ENCODE measurements at regions not wholly inside any gene's neighbourhood (a gene's known extent, or its start where the extent isn't known, plus 50 kb on each side); places are given as distances from the start of the nearest gene placed in this dataset.
A peak's percentile ranks its signal among the peaks of the same experiment; 100 is the strongest.
"Not testable (repeated sequence)": the region's sequence is repeated elsewhere in the genome, so short reads cannot be mapped to it uniquely, and the experiment has no call there.

GRCh38 chr7:53624356-53624755 lies 588.9 kb downstream of the POM121L12 start:
- peaks cover 2 to 43% (median 22%) of the 10 kb centered on the region in 8 donors for H3K9me3 Mint-ChIP-seq

GRCh38 chr7:53628775-53629174 lies 593.3 kb downstream of the POM121L12 start:
- Mint-ChIP-seq H3K4me3 (no peak overlapping the region), H3K9me3 (peaks cover 6 to 35% (median 15%) of the 10 kb centered on the region in 8 donors), H3K27ac (no peak overlapping the region), H3K4me1 (no peaks in the 10 kb centered on the region), H3K27me3 (no peaks in the 10 kb centered on the region), H3K36me3 (peaks cover 0 to 5% of the 10 kb centered on the region in 2 donors)
- Histone ChIP-seq H3K4me3 (ENCODE audit: low read length in 2 of 2) (no peak overlapping the region), H3K4me1 (ENCODE audit: insufficient read depth, low read length) (no peaks in the 10 kb centered on the region), H3K36me3 (ENCODE audit: insufficient read depth, low read length) (no peaks in the 10 kb centered on the region), H3K27ac (ENCODE audit: low read depth, low read length) (no peak overlapping the region), H3K9me3 (ENCODE audit: control insufficient read depth in 1 of 2, low read length in 2 of 2) (peaks cover 0 to 3% of the 10 kb centered on the region in 2 donors), H3K27me3 (ENCODE audit: insufficient read depth, low read length) (no peaks in the 10 kb centered on the region)
- DNase-seq = no peak
- CTCF ChIA-PET (ENCODE audit: partially characterized antibody) = no interaction called here
- POLR2A ChIA-PET (ENCODE audit: partially characterized antibody) = no interaction called here
- intact Hi-C loops (cut with micrococcal nuclease) = no loop called here

More at GRCh38 chr7:53624356-53624755, 588.9 kb downstream of the POM121L12 start:
- Histone ChIP-seq H3K27me3 (ENCODE audit: insufficient read depth, low read length) (no peaks in the 10 kb centered on the region), H3K36me3 (ENCODE audit: insufficient read depth, low read length) (no peaks in the 10 kb centered on the region), H3K4me3 (ENCODE audit: low read length in 2 of 2) (no peak overlapping the region), H3K4me1 (ENCODE audit: insufficient read depth, low read length) (no peaks in the 10 kb centered on the region), H3K9me3 (ENCODE audit: control insufficient read depth in 1 of 2, low read length in 2 of 2) (peaks cover 0 to 3% of the 10 kb centered on the region in 2 donors), H3K27ac (ENCODE audit: low read depth, low read length) (no peak overlapping the region)
- no peak for DNase-seq
- Mint-ChIP-seq H3K27me3 (no peaks in the 10 kb centered on the region), H3K4me3 (no peak overlapping the region), H3K36me3 (no peaks in the 10 kb centered on the region), H3K27ac (no peak overlapping the region), H3K4me1 (no peaks in the 10 kb centered on the region)
- ChIA-PET CTCF (ENCODE audit: partially characterized antibody) (no interaction called here), POLR2A (ENCODE audit: partially characterized antibody) (no interaction called here)
- intact Hi-C loops (cut with micrococcal nuclease) = no loop called here

- H3K36me3 Mint-ChIP-seq; H3K4me3 Mint-ChIP-seq; CTCF ChIA-PET (ENCODE audit: partially characterized antibody); H3K27ac Mint-ChIP-seq; H3K4me1 Mint-ChIP-seq; H3K4me3 ChIP-seq (ENCODE audit: low read length in 2 of 2); intact Hi-C loops (cut with micrococcal nuclease); H3K36me3 ChIP-seq (ENCODE audit: insufficient read depth, low read length); H3K27me3 Mint-ChIP-seq; H3K27me3 ChIP-seq (ENCODE audit: insufficient read depth, low read length); POLR2A ChIA-PET (ENCODE audit: partially characterized antibody); H3K9me3 ChIP-seq (ENCODE audit: control insufficient read depth in 1 of 2, low read length in 2 of 2); H3K4me1 ChIP-seq (ENCODE audit: insufficient read depth, low read length); H3K27ac ChIP-seq (ENCODE audit: low read depth, low read length); DNase-seq: not testable (repeated sequence)
- peaks cover 11 to 43% (median 20%) of the 10 kb centered on the region in 8 donors for H3K9me3 Mint-ChIP-seq
Observed at GRCh38 chr7:53635251-53635650, 599.8 kb downstream of the POM121L12 start.

GRCh38 chr7:53638517-53638916 lies 603.1 kb downstream of the POM121L12 start:
- no peak overlapping the region for H3K4me3 ChIP-seq (ENCODE audit: low read length in 2 of 2)
- intact Hi-C loops (cut with micrococcal nuclease) = no loop called here
- H3K36me3 Mint-ChIP-seq = no peaks in the 10 kb centered on the region
- CTCF ChIA-PET (ENCODE audit: partially characterized antibody) = no interaction called here
- H3K4me1 ChIP-seq (ENCODE audit: insufficient read depth, low read length) = no peaks in the 10 kb centered on the region
- POLR2A ChIA-PET (ENCODE audit: partially characterized antibody) = no interaction called here
- H3K9me3 Mint-ChIP-seq = peaks cover 6 to 47% (median 21%) of the 10 kb centered on the region in 8 donors
- H3K27ac Mint-ChIP-seq = no peak overlapping the region
- H3K27me3 Mint-ChIP-seq = no peaks in the 10 kb centered on the region
- no peaks in the 10 kb centered on the region for H3K36me3 ChIP-seq (ENCODE audit: insufficient read depth, low read length)
- peaks cover 0 to 5% of the 10 kb centered on the region in 2 donors for H3K9me3 ChIP-seq (ENCODE audit: control insufficient read depth in 1 of 2, low read length in 2 of 2)
- H3K27me3 ChIP-seq (ENCODE audit: insufficient read depth, low read length) = no peaks in the 10 kb centered on the region
- no peak overlapping the region for H3K4me3 Mint-ChIP-seq
- DNase-seq = no peak
- H3K4me1 Mint-ChIP-seq = no peaks in the 10 kb centered on the region
- no peak overlapping the region for H3K27ac ChIP-seq (ENCODE audit: low read depth, low read length)

GRCh38 chr7:53641091-53641490 lies 605.7 kb downstream of the POM121L12 start:
- peaks cover 0 to 5% of the 10 kb centered on the region in 2 donors for H3K9me3 ChIP-seq (ENCODE audit: control insufficient read depth in 1 of 2, low read length in 2 of 2)
- intact Hi-C loops (cut with micrococcal nuclease) = no loop called here
- H3K4me1 Mint-ChIP-seq = no peaks in the 10 kb centered on the region
- H3K27me3 Mint-ChIP-seq = no peaks in the 10 kb centered on the region
- peaks cover 0 to under 1% of the 10 kb centered on the region in 2 donors for H3K36me3 Mint-ChIP-seq
- H3K4me3 ChIP-seq (ENCODE audit: low read length in 2 of 2) = no peak overlapping the region
- H3K27me3 ChIP-seq (ENCODE audit: insufficient read depth, low read length) = no peaks in the 10 kb centered on the region
- H3K36me3 ChIP-seq (ENCODE audit: insufficient read depth, low read length) = no peaks in the 10 kb centered on the region
- H3K27ac ChIP-seq (ENCODE audit: low read depth, low read length) = no peak overlapping the region
- POLR2A ChIA-PET (ENCODE audit: partially characterized antibody) = no interaction called here
- H3K4me3 Mint-ChIP-seq = no peak overlapping the region
- no peaks in the 10 kb centered on the region for H3K4me1 ChIP-seq (ENCODE audit: insufficient read depth, low read length)
- peaks cover 6 to 46% (median 22%) of the 10 kb centered on the region in 8 donors for H3K9me3 Mint-ChIP-seq
- CTCF ChIA-PET (ENCODE audit: partially characterized antibody) = no interaction called here
- no peak for DNase-seq
- no peak overlapping the region for H3K27ac Mint-ChIP-seq

GRCh38 chr7:53642361-53642760 lies 606.9 kb downstream of the POM121L12 start:
- Histone ChIP-seq H3K4me3 (ENCODE audit: low read length in 2 of 2) (no peak overlapping the region), H3K27me3 (ENCODE audit: insufficient read depth, low read length) (no peaks in the 10 kb centered on the region), H3K27ac (ENCODE audit: low read depth, low read length) (no peak overlapping the region), H3K4me1 (ENCODE audit: insufficient read depth, low read length) (no peaks in the 10 kb centered on the region), H3K9me3 (ENCODE audit: control insufficient read depth in 1 of 2, low read length in 2 of 2) (peaks cover 0 to 5% of the 10 kb centered on the region in 2 donors), H3K36me3 (ENCODE audit: insufficient read depth, low read length) (no peaks in the 10 kb centered on the region)
- Mint-ChIP-seq H3K27me3 (no peaks in the 10 kb centered on the region), H3K36me3 (peaks cover 0 to 2% of the 10 kb centered on the region in 2 donors), H3K9me3 (peaks cover 5 to 45% (median 20%) of the 10 kb centered on the region in 8 donors), H3K4me3 (no peak overlapping the region), H3K4me1 (no peaks in the 10 kb centered on the region), H3K27ac (no peak overlapping the region)
- intact Hi-C loops (cut with micrococcal nuclease) = no loop called here
- ChIA-PET POLR2A (ENCODE audit: partially characterized antibody) (no interaction called here), CTCF (ENCODE audit: partially characterized antibody) (no interaction called here)
- DNase-seq = no peak

GRCh38 chr7:53642866-53643265 lies 607.4 kb downstream of the POM121L12 start:
- Mint-ChIP-seq H3K4me3 (no peak overlapping the region), H3K4me1 (no peaks in the 10 kb centered on the region), H3K27ac (no peak overlapping the region), H3K9me3 (peaks cover 3 to 44% (median 15%) of the 10 kb centered on the region in 8 donors), H3K27me3 (no peaks in the 10 kb centered on the region), H3K36me3 (peaks cover 0 to 2% of the 10 kb centered on the region in 2 donors)
- CTCF ChIA-PET (ENCODE audit: partially characterized antibody) = no interaction called here
- Histone ChIP-seq H3K4me3 (ENCODE audit: low read length in 2 of 2) (no peak overlapping the region), H3K36me3 (ENCODE audit: insufficient read depth, low read length) (no peaks in the 10 kb centered on the region), H3K9me3 (ENCODE audit: control insufficient read depth in 1 of 2, low read length in 2 of 2) (peaks cover 0 to 5% of the 10 kb centered on the region in 2 donors), H3K27ac (ENCODE audit: low read depth, low read length) (no peak overlapping the region), H3K27me3 (ENCODE audit: insufficient read depth, low read length) (no peaks in the 10 kb centered on the region), H3K4me1 (ENCODE audit: insufficient read depth, low read length) (no peaks in the 10 kb centered on the region)
- intact Hi-C loops (cut with micrococcal nuclease) = no loop called here
- POLR2A ChIA-PET (ENCODE audit: partially characterized antibody) = no interaction called here
- DNase-seq = no peak

- H3K36me3 Mint-ChIP-seq = no peaks in the 10 kb centered on the region
- Histone ChIP-seq H3K36me3 (ENCODE audit: insufficient read depth, low read length) (no peaks in the 10 kb centered on the region), H3K9me3 (ENCODE audit: control insufficient read depth in 1 of 2, low read length in 2 of 2) (no peaks in the 10 kb centered on the region), H3K4me1 (ENCODE audit: insufficient read depth, low read length) (no peaks in the 10 kb centered on the region), H3K27me3 (ENCODE audit: insufficient read depth, low read length) (no peaks in the 10 kb centered on the region), H3K4me3 (ENCODE audit: low read length in 2 of 2) (no peak overlapping the region), H3K27ac (ENCODE audit: low read depth, low read length) (no peak overlapping the region)
- DNase-seq = peak in 1 of 5 donors; percentile 14
- H3K9me3 Mint-ChIP-seq = peaks cover 3 to 29% (median 15%) of the 10 kb centered on the region in 8 donors
- H3K4me1 Mint-ChIP-seq = no peaks in the 10 kb centered on the region
- intact Hi-C loops (cut with micrococcal nuclease) = no loop called here
- H3K4me3 Mint-ChIP-seq = no peak overlapping the region
- H3K27ac Mint-ChIP-seq = no peak overlapping the region
- POLR2A ChIA-PET (ENCODE audit: partially characterized antibody) = no interaction called here
- CTCF ChIA-PET (ENCODE audit: partially characterized antibody) = no interaction called here
- H3K27me3 Mint-ChIP-seq = no peaks in the 10 kb centered on the region
Observed at GRCh38 chr7:53656881-53657280, 621.4 kb downstream of the POM121L12 start.

Data from CD4-positive, alpha-beta memory T cell (primary cell).